SK-N-SH treated with all-trans-retinoic acid at 6 μM for 48 hours (cell line): ENCODE measurements at regions not wholly inside any gene's neighbourhood (a gene's known extent, or its start where the extent isn't known, plus 50 kb on each side); places are given as distances from the start of the nearest gene placed in this dataset.

Source experiments
- ARNTL ChIP-seq: fragments of 450-650 bp; formaldehyde crosslinking; IDR thresholded peaks from 2 replicates; pipeline ENCODE4 v1.5.0; 2020; ENCODE audit warnings: low read depth, mild to moderate bottlenecking, moderate library complexity, borderline replicate concordance
- CSRNP3 ChIP-seq: fragments of 250-450 bp; sonication (Bioruptor Pico); IDR thresholded peaks from 2 replicates; pipeline ENCODE4 v1.5.1; 2021; ENCODE audit warnings: mild to moderate bottlenecking, moderate library complexity
- ZC3H10 ChIP-seq: fragments of 250-450 bp; sonication (Bioruptor Pico); IDR thresholded peaks from 2 replicates; pipeline ENCODE4 v1.5.1; 2021; ENCODE audit warnings: mild to moderate bottlenecking, moderate library complexity
- ZFP30 ChIP-seq: fragments of 450-650 bp; formaldehyde crosslinking; IDR thresholded peaks from 2 replicates; pipeline ENCODE4 v1.5.0; 2022; ENCODE audit warnings: mild to moderate bottlenecking, moderate library complexity
- ZNF70 ChIP-seq: fragments of 450-650 bp; formaldehyde crosslinking; IDR thresholded peaks from 2 replicates; pipeline ENCODE4 v1.5.0; 2020; ENCODE audit warnings: mild to moderate bottlenecking, moderate library complexity
- TF ChIP-seq, protein P1 (sequence below): fragments of 250-450 bp; sonication (Bioruptor Pico); IDR thresholded peaks from 2 replicates; pipeline ENCODE4 v1.8.0; 2020; ENCODE audit warnings: mild to moderate bottlenecking, moderate library complexity, borderline replicate concordance
- TF ChIP-seq, protein P2 (sequence below): fragments of 250-450 bp; sonication (Bioruptor Pico); IDR thresholded peaks from 2 replicates; pipeline ENCODE4 v1.5.1; 2020; ENCODE audit warnings: low read depth, mild to moderate bottlenecking, moderate library complexity

DNA sequence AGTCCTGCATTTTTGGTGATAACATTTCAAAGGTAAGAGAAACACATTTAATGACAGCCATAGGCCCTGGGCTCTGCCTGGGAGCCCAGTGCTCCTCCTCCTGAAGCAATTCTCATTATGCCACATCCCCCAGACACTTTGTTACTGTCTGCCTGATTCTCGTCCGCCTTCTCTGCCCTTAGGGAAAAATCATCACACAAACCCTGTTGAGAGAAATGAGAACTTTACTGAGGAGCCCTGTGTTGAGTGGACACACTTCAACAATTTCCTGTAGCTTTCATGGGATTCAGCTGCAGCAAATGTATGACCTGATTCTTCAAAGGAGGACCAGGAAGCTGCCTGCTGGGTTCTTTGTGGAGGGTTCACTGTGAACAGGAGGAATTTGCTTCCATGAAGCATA lies 566.5 kb upstream of the FRG1 start:
- TF ChIP-seq, protein P1, sequence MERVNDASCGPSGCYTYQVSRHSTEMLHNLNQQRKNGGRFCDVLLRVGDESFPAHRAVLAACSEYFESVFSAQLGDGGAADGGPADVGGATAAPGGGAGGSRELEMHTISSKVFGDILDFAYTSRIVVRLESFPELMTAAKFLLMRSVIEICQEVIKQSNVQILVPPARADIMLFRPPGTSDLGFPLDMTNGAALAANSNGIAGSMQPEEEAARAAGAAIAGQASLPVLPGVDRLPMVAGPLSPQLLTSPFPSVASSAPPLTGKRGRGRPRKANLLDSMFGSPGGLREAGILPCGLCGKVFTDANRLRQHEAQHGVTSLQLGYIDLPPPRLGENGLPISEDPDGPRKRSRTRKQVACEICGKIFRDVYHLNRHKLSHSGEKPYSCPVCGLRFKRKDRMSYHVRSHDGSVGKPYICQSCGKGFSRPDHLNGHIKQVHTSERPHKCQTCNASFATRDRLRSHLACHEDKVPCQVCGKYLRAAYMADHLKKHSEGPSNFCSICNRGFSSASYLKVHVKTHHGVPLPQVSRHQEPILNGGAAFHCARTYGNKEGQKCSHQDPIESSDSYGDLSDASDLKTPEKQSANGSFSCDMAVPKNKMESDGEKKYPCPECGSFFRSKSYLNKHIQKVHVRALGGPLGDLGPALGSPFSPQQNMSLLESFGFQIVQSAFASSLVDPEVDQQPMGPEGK (CRISPR knock-in tag), result no peak
- TF ChIP-seq, protein P2, sequence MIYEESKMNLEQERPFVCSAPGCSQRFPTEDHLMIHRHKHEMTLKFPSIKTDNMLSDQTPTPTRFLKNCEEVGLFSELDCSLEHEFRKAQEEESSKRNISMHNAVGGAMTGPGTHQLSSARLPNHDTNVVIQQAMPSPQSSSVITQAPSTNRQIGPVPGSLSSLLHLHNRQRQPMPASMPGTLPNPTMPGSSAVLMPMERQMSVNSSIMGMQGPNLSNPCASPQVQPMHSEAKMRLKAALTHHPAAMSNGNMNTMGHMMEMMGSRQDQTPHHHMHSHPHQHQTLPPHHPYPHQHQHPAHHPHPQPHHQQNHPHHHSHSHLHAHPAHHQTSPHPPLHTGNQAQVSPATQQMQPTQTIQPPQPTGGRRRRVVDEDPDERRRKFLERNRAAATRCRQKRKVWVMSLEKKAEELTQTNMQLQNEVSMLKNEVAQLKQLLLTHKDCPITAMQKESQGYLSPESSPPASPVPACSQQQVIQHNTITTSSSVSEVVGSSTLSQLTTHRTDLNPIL (CRISPR knock-in tag), result no peak
- TF ChIP-seq ZFP30 (CRISPR knock-in tag), result no peak
- TF ChIP-seq ARNTL (CRISPR knock-in tag), result no peak
- no peak for TF ChIP-seq ZNF70 (CRISPR knock-in tag)
- TF ChIP-seq CSRNP3 (CRISPR knock-in tag), result no peak
- no peak for TF ChIP-seq ZC3H10 (CRISPR knock-in tag)
